Progenitor cell of endocrine pancreas (in vitro differentiated cells): ENCODE measurements at regions not wholly inside any gene's neighbourhood (a gene's known extent, or its start where the extent isn't known, plus 50 kb on each side); places are given as distances from the start of the nearest gene placed in this dataset.
A peak's percentile ranks its signal among the peaks of the same experiment; 100 is the strongest.

Experiments
- DNase-seq: peaks from one replicate; pipeline ENCODE4 v3.0.0; 2021; ENCODE audit warnings: low spot score; ENCODE audit not compliant: unreplicated experiment
- H3K27ac Mint-ChIP-seq: 2 replicates; pipeline ENCODE4 v1.8.0; 2021; ENCODE audit warnings: mild to moderate bottlenecking, moderate library complexity, mixed read lengths
- H3K27me3 Mint-ChIP-seq: 2 replicates; pipeline ENCODE4 v1.8.0; 2021; ENCODE audit warnings: mixed read lengths
- H3K36me3 Mint-ChIP-seq: 2 replicates; pipeline ENCODE4 v1.8.0; 2022; ENCODE audit warnings: mixed read lengths; ENCODE audit not compliant: insufficient read depth
- H3K4me1 Mint-ChIP-seq: 2 replicates; pipeline ENCODE4 v1.8.0; 2021; ENCODE audit warnings: low read depth, mixed read lengths
- H3K4me3 Mint-ChIP-seq: 2 replicates; pipeline ENCODE4 v1.8.0; 2021; ENCODE audit warnings: low read depth, mild to moderate bottlenecking, moderate library complexity, mixed read lengths
- H3K9me3 Mint-ChIP-seq: 2 replicates; pipeline ENCODE4 v1.8.0; 2021; ENCODE audit warnings: low read depth, mixed read lengths
- CTCF ChIP-seq: fragments of 200-600 bp; sonication (generic); IDR thresholded peaks from one replicate; pipeline ENCODE4 v1.5.0; 2021; ENCODE audit warnings: antibody characterized with exemption, mild to moderate bottlenecking; ENCODE audit not compliant: unreplicated experiment

- DNase-seq = no peak
- H3K27me3 Mint-ChIP-seq = no peaks in the 10 kb centered on the region
- H3K27ac Mint-ChIP-seq = no peak overlapping the region
- H3K36me3 Mint-ChIP-seq = no peaks in the 10 kb centered on the region
- no peaks in the 10 kb centered on the region for H3K4me1 Mint-ChIP-seq
- no peak overlapping the region for H3K4me3 Mint-ChIP-seq
- H3K9me3 Mint-ChIP-seq = peaks cover 3% of the 10 kb centered on the region
- no peak for TF ChIP-seq CTCF
These were observed 270.7 kb upstream of the ADGRB3 start for GRCh38 chr6:68364271-68364805.

GRCh38 chr6:68343901-68344300, 291.2 kb upstream of the ADGRB3 start:
- Mint-ChIP-seq H3K36me3 (no peaks in the 10 kb centered on the region), H3K27ac (no peak overlapping the region), H3K9me3 (no peaks in the 10 kb centered on the region), H3K27me3 (no peaks in the 10 kb centered on the region), H3K4me3 (no peak overlapping the region), H3K4me1 (no peaks in the 10 kb centered on the region)
- peak; percentile 53 for TF ChIP-seq CTCF
- no peak for DNase-seq

- Mint-ChIP-seq H3K36me3 (no peaks in the 10 kb centered on the region), H3K4me1 (no peaks in the 10 kb centered on the region), H3K27me3 (no peaks in the 10 kb centered on the region), H3K4me3 (no peak overlapping the region), H3K27ac (no peak overlapping the region), H3K9me3 (no peaks in the 10 kb centered on the region)
- no peak for TF ChIP-seq CTCF
- DNase-seq = no peak
These were observed 292.8 kb upstream of the ADGRB3 start for GRCh38 chr6:68342286-68342685.

- Mint-ChIP-seq H3K27ac (no peak overlapping the region), H3K36me3 (no peaks in the 10 kb centered on the region), H3K4me1 (no peaks in the 10 kb centered on the region), H3K9me3 (no peaks in the 10 kb centered on the region), H3K4me3 (no peak overlapping the region), H3K27me3 (no peaks in the 10 kb centered on the region)
- no peak for DNase-seq
- TF ChIP-seq CTCF = no peak
These were observed 295.5 kb upstream of the ADGRB3 start for GRCh38 chr6:68339488-68340131.

- peaks cover 3% of the 10 kb centered on the region for H3K27me3 Mint-ChIP-seq
- no peaks in the 10 kb centered on the region for H3K4me1 Mint-ChIP-seq
- H3K27ac Mint-ChIP-seq = no peak overlapping the region
- TF ChIP-seq CTCF = no peak
- DNase-seq = no peak
- H3K36me3 Mint-ChIP-seq = no peaks in the 10 kb centered on the region
- H3K9me3 Mint-ChIP-seq = no peaks in the 10 kb centered on the region
- no peak overlapping the region for H3K4me3 Mint-ChIP-seq
These were observed 301.6 kb upstream of the ADGRB3 start for GRCh38 chr6:68333442-68333841.
